GM21737 (cell line): ENCODE measurements at regions not wholly inside any gene's neighbourhood (a gene's known extent, or its start where the extent isn't known, plus 50 kb on each side); places are given as distances from the start of the nearest gene placed in this dataset.

Source experiments
- ATAC-seq: cut with Tn5 transposase; IDR thresholded peaks from one replicate; pipeline ENCODE4 v1.9.1; 2021; ENCODE audit warnings: mild to moderate bottlenecking, moderate library complexity; ENCODE audit not compliant: unreplicated experiment

GRCh38 chr14:105838591-105839424 lies 312.4 kb downstream of the TMEM121 start:
- ATAC-seq = no peak

GRCh38 chr14:105839425-105840265 lies 313.3 kb downstream of the TMEM121 start:
- ATAC-seq = no peak

DNA sequence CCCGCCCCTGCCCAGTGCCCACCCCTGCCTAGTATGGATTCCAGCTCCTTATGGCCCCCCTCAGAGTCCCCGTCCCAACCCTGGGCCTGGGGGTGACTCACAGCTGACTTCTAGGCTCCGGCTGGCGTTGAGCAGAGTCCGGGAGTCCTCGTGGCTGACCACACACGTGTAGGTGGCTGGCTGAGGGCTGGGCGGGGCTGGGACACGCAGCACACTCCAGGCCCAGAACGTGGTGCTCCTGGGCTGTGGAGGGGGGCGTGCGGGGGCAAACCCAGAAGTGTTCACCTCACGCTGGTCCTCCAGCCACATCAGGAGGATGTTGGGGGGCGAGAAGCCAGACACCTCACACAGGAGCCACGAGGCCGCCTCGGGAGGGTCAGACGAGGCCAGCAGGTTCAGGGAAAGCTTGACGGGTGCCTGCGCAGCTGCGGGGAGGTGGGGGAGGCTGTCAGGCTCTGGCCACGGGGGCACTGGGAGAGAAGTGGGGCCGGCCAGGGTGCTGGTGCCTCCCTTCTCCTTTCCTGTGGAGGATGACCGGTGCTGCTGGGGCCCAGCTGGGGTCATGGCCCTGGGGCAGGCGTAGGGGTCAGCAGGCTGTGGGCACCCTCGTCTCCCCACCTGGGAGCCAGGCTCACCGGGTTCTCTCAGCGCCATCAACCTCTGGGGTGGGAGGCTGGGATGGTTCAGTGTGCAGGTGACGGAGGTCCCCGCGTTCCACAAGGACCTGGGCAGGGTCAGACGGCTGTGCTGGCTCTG lies 314.1 kb downstream of the TMEM121 start:
- no peak for ATAC-seq

- ATAC-seq = no peak
Observed at GRCh38 chr14:105841022-105842009, 314.9 kb downstream of the TMEM121 start.

GRCh38 chr14:105842105-105842504 lies 315.7 kb downstream of the TMEM121 start:
- no peak for ATAC-seq

DNA sequence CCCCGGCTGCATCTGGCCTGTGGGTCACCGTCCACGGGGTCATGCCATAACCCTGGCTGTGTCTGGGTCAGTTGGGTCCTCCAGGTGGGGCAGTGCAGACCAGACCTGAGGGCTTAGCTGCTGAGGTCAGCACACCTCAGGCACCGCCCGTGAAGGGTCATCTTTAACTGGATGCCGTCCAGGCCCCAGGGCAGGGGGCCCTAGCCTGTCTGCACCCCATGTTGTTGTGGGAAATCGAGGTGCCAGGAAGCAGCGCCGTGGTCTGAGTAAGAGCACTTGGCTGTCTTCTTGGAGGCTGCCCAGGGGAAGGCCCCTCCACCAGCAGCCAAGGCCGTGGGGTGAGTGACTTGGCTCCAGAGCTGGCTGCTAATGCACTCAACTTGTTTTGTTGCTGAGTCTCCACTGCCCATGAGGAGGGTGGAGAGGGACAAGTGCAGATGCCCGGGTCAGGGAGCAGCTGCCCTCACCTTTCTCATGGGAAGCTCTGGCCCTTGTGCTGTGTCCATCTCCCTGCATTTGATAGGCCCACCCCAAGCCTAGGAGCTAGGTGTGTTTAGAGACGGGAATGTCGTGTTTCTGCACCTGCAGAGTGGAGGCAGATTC lies 317.2 kb downstream of the TMEM121 start:
- no peak for ATAC-seq

DNA sequence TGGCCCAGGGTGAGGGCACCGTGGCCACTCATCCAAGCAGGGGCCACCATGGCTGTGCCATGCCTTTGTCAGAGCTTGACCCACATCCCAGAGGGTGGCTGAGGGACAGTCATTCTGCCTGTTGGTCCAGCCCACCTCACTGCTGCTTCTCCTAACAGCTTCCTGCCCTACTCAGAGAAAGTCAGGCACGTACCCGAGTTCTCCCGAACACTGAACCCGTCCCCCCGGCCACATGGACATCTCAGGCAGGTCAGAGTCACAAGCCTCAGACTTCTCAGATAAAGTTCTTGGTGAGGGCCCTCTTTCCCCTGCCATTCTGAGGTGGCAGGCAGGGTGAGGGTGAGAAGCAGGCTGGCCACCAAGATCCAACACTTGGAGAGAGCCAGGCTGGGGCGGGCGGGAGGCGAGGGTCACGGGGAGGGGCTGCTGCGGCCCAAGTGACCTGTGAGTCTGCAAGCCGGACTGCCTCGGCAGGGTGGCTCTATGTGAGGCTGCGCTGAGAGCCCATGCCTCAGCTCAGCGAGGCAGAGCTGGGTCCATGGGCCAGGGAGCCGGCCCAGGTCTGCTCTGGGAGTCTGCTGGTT lies 317.8 kb downstream of the TMEM121 start:
- ATAC-seq = no peak

GRCh38 chr14:105844810-105845724 lies 318.7 kb downstream of the TMEM121 start:
- no peak for ATAC-seq

- ATAC-seq = no peak
Observed at GRCh38 chr14:105845725-105846309, 319.4 kb downstream of the TMEM121 start.

DNA sequence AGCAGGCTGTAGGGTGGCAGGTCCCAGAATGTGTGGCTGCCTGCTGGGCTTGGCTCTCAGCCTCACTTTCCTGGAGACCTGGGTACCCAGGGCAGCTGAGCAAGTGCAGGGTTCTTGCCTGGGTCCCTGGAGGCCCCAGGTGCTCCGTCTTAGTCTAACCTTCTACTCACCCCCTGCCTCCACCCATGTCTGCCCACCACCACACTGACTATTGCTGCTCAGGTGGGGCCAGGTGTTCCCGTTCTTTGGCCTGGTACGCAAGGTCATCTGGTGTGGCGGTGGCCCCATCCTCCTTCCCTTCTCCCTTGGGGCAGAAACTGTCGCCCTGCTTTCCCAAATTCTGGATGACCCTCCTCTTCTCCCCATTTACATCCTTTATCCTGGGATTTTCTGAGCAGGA lies 319.9 kb downstream of the TMEM121 start:
- ATAC-seq = no peak

- no peak for ATAC-seq
Observed at GRCh38 chr14:105847400-105847799, 321.0 kb downstream of the TMEM121 start.

DNA sequence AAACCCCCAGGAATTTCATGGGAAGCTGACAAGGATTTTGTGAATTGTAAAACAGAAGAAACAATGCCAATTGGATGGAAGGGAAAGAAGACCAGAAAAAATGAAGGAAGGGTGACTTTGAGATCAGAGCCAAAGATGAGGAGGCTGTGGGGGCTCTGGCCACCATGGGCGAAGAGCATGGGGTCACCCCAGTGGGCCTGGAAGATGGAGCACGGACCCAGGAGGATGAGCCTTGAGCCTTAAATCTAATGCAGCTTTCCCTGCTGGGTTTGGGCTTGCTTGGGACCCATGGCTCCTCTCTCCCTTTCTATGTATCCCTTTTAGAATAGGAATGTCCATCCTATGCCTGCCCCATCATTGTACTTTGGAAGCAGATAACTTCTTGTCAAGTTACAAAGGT lies 322.2 kb downstream of the TMEM121 start:
- no peak for ATAC-seq

GRCh38 chr14:105849933-105850626 lies 323.7 kb downstream of the TMEM121 start:
- ATAC-seq = no peak

DNA sequence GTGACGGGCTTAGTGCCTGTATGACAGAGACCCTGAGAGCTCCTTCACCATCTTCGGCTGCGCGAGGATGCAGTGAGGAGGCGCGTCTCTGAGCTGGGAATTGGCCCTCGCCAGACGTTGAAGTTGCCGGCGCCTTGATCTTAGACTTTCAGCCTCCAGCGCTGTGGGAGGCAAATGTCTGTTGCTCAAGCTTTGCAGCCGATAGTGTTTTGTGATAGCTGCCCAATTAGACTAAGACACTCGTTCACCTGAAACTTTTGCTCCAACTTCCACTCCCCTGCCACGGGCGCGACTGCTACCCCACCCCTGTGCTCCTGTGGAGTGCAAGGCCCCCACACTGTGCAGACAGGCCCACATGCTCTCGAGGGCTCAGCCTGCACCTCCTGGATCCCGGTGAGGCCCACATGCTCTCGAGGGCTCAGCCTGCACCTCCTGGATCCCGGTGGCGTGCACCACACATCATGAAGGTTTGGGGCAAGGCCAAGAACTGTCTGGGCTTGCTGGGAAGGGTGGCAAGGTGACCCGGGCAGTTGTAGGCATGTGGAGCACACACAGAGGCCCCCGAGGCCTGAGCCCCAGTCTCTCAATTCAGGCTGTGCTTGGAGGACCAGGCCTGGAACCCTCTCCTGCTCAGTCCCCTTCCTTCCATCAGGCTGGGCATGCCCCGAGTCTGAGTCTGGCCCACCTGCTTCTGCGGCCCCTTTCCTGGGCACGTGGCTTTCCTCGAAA lies 324.6 kb downstream of the TMEM121 start:
- no peak for ATAC-seq

DNA sequence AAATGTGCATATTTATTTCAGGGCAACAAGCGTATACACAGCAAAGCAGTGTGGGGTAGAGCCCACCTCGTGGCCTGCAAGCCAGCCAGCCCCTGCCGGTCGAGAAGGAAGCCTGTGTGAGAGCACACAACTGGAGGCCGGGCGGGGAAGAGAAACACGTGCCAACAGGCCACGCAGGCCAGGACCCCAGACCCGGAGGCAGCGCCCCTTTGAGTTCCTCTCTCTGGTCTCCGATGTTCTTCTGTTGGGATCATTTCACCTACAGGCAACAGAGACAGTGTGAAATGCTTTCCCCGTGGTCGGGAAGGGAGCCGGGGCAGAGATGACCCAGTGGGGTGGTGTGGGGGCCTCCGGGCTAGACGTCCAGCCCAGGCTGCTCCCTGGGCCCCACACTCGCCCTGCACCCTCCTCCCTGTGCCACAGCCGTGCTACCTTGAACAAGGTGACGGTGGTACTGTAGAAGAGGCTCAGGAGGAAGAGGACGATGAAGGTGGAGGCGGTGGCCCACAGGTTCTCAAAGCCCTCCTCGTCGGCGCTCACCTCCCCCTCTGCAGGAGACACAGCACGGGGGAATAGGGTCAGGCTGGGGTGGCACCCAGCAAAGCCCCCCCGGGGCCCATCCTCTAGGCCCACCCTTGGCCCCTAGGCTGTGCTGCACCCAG lies 325.5 kb downstream of the TMEM121 start:
- no peak for ATAC-seq
